Hematopoietic multipotent progenitor cell treated with erythropoietin and hydrocortisone succinate and interleukin-3 and kit ligand, for 17 days (in vitro differentiated cells): ENCODE measurements at regions not wholly inside any gene's neighbourhood (a gene's known extent, or its start where the extent isn't known, plus 50 kb on each side); places are given as distances from the start of the nearest gene placed in this dataset.

Experiments used
- DNase-seq: peaks from one replicate; pipeline ENCODE4 v3.0.0-alpha.2; 2015; ENCODE audit warnings: low spot score

- DNase-seq, result no peak
Observed at GRCh38 chr9:129283705-129284606, 105.9 kb upstream of the IER5L start.

- DNase-seq, result no peak
Observed at GRCh38 chr9:129283291-129283691, 105.2 kb upstream of the IER5L start.

GRCh38 chr9:129282731-129283211 is 104.7 kb upstream of the IER5L start:
- DNase-seq, result no peak

GRCh38 chr9:129282272-129282671 is 104.2 kb upstream of the IER5L start:
- DNase-seq, result no peak

GRCh38 chr9:129281506-129282145 is 103.6 kb upstream of the IER5L start:
- DNase-seq, result no peak

- no peak for DNase-seq
Observed at GRCh38 chr9:129280623-129281271, 102.7 kb upstream of the IER5L start.

GRCh38 chr9:129280236-129280622 is 102.2 kb upstream of the IER5L start:
- DNase-seq, result no peak

- DNase-seq, result no peak
Observed at GRCh38 chr9:129278391-129279237, 100.6 kb upstream of the IER5L start.

- no peak for DNase-seq
Observed at GRCh38 chr9:129276486-129277230, 98.6 kb upstream of the IER5L start.

GRCh38 chr9:129275626-129276247 is 97.7 kb upstream of the IER5L start:
- DNase-seq, result no peak

GRCh38 chr9:129273941-129274684 is 96.1 kb upstream of the IER5L start:
- no peak for DNase-seq

- DNase-seq, result no peak
Observed at GRCh38 chr9:129273136-129273895, 95.3 kb upstream of the IER5L start.

GRCh38 chr9:129272348-129273025 is 94.4 kb upstream of the IER5L start:
- no peak for DNase-seq

GRCh38 chr9:129270903-129271431 is 92.9 kb upstream of the IER5L start:
- no peak for DNase-seq

- no peak for DNase-seq
Observed at GRCh38 chr9:129270205-129270604, 92.1 kb upstream of the IER5L start.

- DNase-seq, result no peak
Observed at GRCh38 chr9:129267141-129267540, 89.1 kb upstream of the IER5L start.

- no peak for DNase-seq
Observed at GRCh38 chr9:129266536-129266935, 88.5 kb upstream of the IER5L start.

GRCh38 chr9:129264388-129264787 is 86.3 kb upstream of the IER5L start:
- DNase-seq, result no peak
